AG10803 (cell line): ENCODE measurements at regions not wholly inside any gene's neighbourhood (a gene's known extent, or its start where the extent isn't known, plus 50 kb on each side); places are given as distances from the start of the nearest gene placed in this dataset.

Source experiments
- DNase-seq: peaks from one replicate; pipeline ENCODE4 v3.0.0; 2010; ENCODE audit warnings: low read depth
- H3K4me3 ChIP-seq: 2 replicates; pipeline ENCODE4 v1.5.1; 2011; ENCODE audit warnings: mild to moderate bottlenecking, low read length, control low read depth
- TF ChIP-seq, protein P1 (sequence below): conservative IDR thresholded peaks from 2 replicates; pipeline ENCODE4 v1.5.1; 2011; ENCODE audit warnings: mild to moderate bottlenecking, low read length, control low read depth, inconsistent platforms

DNA sequence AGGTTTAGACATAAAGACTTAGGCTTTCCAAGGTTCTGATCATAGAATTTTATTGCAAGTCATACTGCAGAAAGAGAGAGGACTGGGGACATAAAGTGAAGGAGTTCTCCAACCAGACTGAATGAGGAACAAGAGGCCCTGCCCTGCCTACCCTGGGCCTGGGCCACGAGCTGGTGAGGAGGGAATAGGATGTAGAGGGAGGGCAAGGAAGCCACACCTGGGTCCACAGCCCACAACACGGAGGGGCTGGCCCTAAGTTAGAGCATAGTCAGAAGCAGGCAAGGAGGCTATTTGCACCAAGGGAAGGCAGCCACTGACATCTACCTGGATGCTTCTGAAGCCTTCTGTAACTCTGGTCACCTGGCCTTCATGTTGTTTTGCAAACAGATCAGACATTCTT lies 82.2 kb upstream of the CXCL12 start:
- TF ChIP-seq, protein P1, sequence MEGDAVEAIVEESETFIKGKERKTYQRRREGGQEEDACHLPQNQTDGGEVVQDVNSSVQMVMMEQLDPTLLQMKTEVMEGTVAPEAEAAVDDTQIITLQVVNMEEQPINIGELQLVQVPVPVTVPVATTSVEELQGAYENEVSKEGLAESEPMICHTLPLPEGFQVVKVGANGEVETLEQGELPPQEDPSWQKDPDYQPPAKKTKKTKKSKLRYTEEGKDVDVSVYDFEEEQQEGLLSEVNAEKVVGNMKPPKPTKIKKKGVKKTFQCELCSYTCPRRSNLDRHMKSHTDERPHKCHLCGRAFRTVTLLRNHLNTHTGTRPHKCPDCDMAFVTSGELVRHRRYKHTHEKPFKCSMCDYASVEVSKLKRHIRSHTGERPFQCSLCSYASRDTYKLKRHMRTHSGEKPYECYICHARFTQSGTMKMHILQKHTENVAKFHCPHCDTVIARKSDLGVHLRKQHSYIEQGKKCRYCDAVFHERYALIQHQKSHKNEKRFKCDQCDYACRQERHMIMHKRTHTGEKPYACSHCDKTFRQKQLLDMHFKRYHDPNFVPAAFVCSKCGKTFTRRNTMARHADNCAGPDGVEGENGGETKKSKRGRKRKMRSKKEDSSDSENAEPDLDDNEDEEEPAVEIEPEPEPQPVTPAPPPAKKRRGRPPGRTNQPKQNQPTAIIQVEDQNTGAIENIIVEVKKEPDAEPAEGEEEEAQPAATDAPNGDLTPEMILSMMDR = no peak
- no peak overlapping the region for H3K4me3 ChIP-seq
- DNase-seq = no peak

DNA sequence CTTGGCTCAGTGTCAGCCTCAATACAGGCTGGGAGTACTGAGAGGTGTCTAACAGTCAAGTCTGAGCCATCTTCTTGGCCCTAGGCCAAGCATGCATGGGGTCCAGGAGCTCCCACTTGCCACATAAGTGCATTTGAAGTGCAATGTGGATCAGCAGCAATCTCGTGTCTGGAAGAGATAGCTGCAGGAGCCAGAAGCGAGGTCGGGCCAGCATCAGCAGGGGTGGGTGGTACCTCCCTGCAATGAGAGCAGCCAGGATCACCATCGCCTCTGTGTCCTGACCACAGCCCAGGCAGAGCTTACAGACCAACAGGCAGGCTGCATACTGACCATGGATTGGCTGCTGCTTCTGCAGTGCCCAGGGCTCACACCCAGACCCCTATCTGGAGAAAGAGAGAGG lies 83.0 kb upstream of the CXCL12 start:
- TF ChIP-seq, protein P1 = no peak
- no peak overlapping the region for H3K4me3 ChIP-seq
- no peak for DNase-seq

- no peak overlapping the region for H3K4me3 ChIP-seq
- no peak for DNase-seq
- TF ChIP-seq, protein P1 = no peak
These were observed 83.6 kb upstream of the CXCL12 start for GRCh38 chr10:44468525-44468924.

DNA sequence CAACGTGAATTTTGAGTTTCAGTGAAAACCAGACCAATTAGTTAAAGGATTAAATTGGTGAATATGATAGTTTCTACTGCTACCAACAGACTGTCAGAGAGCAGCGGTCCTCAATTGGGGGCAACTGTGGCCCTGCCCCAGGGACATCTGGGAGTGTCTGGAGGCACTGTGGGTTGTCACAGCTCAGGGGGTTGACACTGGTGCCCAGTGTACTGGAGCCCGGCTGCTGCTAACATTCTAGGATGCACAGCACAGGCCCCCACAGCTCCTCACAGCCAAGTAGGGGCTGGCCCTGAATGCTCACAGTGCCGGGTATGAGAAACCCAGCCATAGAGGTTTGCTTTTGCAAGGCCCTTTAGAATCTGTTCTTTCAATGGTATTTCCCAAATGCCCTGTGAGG lies 84.1 kb upstream of the CXCL12 start:
- H3K4me3 ChIP-seq = no peak overlapping the region
- DNase-seq = no peak
- TF ChIP-seq, protein P1 = no peak

GRCh38 chr10:44470784-44471183 lies 85.9 kb upstream of the CXCL12 start:
- TF ChIP-seq, protein P1 = no peak
- H3K4me3 ChIP-seq = no peak overlapping the region
- DNase-seq = no peak

GRCh38 chr10:44471410-44471809 lies 86.5 kb upstream of the CXCL12 start:
- TF ChIP-seq, protein P1 = no peak
- no peak overlapping the region for H3K4me3 ChIP-seq
- DNase-seq = no peak

DNA sequence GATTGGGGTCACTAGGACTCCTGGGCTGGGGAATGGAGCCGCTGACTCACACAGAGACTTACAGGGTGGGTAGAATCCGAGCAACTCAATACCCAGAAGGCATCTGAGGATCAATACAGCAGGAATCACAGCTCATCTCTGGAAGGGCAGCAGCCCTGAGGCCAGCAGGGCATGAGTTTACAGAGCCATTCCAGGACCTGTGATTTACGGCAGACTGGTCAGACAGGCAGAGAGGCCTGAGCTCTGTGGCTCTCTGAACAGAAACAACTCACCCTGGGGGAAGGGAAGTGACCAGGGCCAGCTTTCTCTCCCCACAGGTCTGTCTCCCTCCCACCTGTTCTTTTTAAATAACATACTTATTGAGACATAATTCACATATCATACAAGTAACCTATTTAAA lies 88.2 kb upstream of the CXCL12 start:
- TF ChIP-seq, protein P1 = no peak
- H3K4me3 ChIP-seq = no peak overlapping the region
- DNase-seq = no peak
